MCF 10A (cell line): ENCODE measurements at regions not wholly inside any gene's neighbourhood (a gene's known extent, or its start where the extent isn't known, plus 50 kb on each side); places are given as distances from the start of the nearest gene placed in this dataset.

ENCODE experiments used
- BruUV-seq: library from RNA; stranded (reverse); fragments of 400-500 nt; replicated peaks from 2 replicates; lab custom pipeline; 2021; lab: Mats Ljungman, UMichigan
- CTCF ChIA-PET: fragments of 300-600 bp; sonication (Branson Sonifier 250); formaldehyde crosslinking; extraction: SDS; loops from one replicate; lab custom pipeline; 2021; ENCODE audit warnings: antibody characterized with exemption, inconsistent platforms; lab: Yijun Ruan, JAX
- POLR2A ChIA-PET: fragments of 300-600, 350-650 bp; sonication (Branson Sonifier 250); formaldehyde crosslinking; extraction: SDS; loops from one replicate; lab custom pipeline; 2020; ENCODE audit warnings: antibody characterized with exemption, inconsistent platforms; lab: Yijun Ruan, JAX
- DNase-seq: peaks from one replicate; pipeline ENCODE4 v3.0.0-alpha.2; 2018; ENCODE audit not compliant: unreplicated experiment
- H3K27ac Mint-ChIP-seq: one replicate; pipeline ENCODE4 v1.8.0; 2022; ENCODE audit warnings: mild to moderate bottlenecking, low read depth, mixed read lengths; ENCODE audit not compliant: unreplicated experiment
- H3K27me3 Mint-ChIP-seq: one replicate; pipeline ENCODE4 v1.8.0; 2022; ENCODE audit warnings: mixed read lengths; ENCODE audit not compliant: insufficient read depth, unreplicated experiment
- H3K36me3 Mint-ChIP-seq: one replicate; pipeline ENCODE4 v1.8.0; 2022; ENCODE audit warnings: mild to moderate bottlenecking, moderate library complexity, mixed read lengths; ENCODE audit not compliant: insufficient read depth, unreplicated experiment
- H3K4me1 Mint-ChIP-seq: one replicate; pipeline ENCODE4 v1.8.0; 2022; ENCODE audit warnings: mixed read lengths; ENCODE audit not compliant: insufficient read depth, unreplicated experiment
- H3K4me3 Mint-ChIP-seq: one replicate; pipeline ENCODE4 v1.8.0; 2022; ENCODE audit warnings: mild to moderate bottlenecking, moderate library complexity, mixed read lengths; ENCODE audit not compliant: unreplicated experiment
- H3K9me3 Mint-ChIP-seq: one replicate; pipeline ENCODE4 v1.8.0; 2022; ENCODE audit warnings: mixed read lengths; ENCODE audit not compliant: unreplicated experiment
- CTCF ChIP-seq: fragments of 200-600 bp; IDR thresholded peaks from one replicate; pipeline ENCODE4 v1.8.0; 2022; ENCODE audit warnings: antibody characterized with exemption, mild to moderate bottlenecking; ENCODE audit not compliant: unreplicated experiment
- intact Hi-C: fragments of 100-400 bp; cut with micrococcal nuclease; formaldehyde crosslinking; loops from 2 replicates; pipeline ENCODE4 v1.14.1; 2022

GRCh38 chr1:18008081-18008480 is 99.5 kb upstream of the IGSF21 start:
- TF ChIP-seq CTCF, result no peak
- intact Hi-C loops, result no loop called here
- CTCF ChIA-PET, result interaction anchor here (0.6 kb wide), 1 partner anchor 80 kb away, joined by 3 read pairs; no protein-coding TSS in a partner anchor
- Mint-ChIP-seq H3K4me1 (no peaks in the 10 kb centered on the region), H3K4me3 (no peak overlapping the region), H3K36me3 (peaks cover under 1% of the 10 kb centered on the region), H3K9me3 (no peaks in the 10 kb centered on the region), H3K27ac (no peak overlapping the region), H3K27me3 (peaks cover 59% of the 10 kb centered on the region)
- DNase-seq, result no peak
- POLR2A ChIA-PET, result no interaction called here
- no TSS peak for BruUV-seq

- TF ChIP-seq CTCF, result no peak
- Mint-ChIP-seq H3K9me3 (no peaks in the 10 kb centered on the region), H3K4me3 (no peak overlapping the region), H3K27ac (no peak overlapping the region), H3K36me3 (no peaks in the 10 kb centered on the region), H3K27me3 (peaks cover 53% of the 10 kb centered on the region), H3K4me1 (no peaks in the 10 kb centered on the region)
- DNase-seq, result no peak
- intact Hi-C loops, result no loop called here
- POLR2A ChIA-PET, result no interaction called here
- CTCF ChIA-PET, result interaction anchor here (0.6 kb wide), 1 partner anchor 299 kb away, joined by 3 read pairs; no protein-coding TSS in a partner anchor
- BruUV-seq, result no TSS peak
Measured at GRCh38 chr1:18009055-18009454, 98.5 kb upstream of the IGSF21 start.

GRCh38 chr1:18009478-18009961 is 98.1 kb upstream of the IGSF21 start:
- Mint-ChIP-seq H3K36me3 (no peaks in the 10 kb centered on the region), H3K27ac (no peak overlapping the region), H3K4me1 (no peaks in the 10 kb centered on the region), H3K4me3 (no peak overlapping the region), H3K27me3 (peaks cover 53% of the 10 kb centered on the region), H3K9me3 (no peaks in the 10 kb centered on the region)
- BruUV-seq, result no TSS peak
- CTCF ChIA-PET, result interaction anchor here (0.6 kb wide), 1 partner anchor 298 kb away, joined by 3 read pairs; no protein-coding TSS in a partner anchor
- no peak for DNase-seq
- intact Hi-C loops, result no loop called here
- POLR2A ChIA-PET, result no interaction called here
- no peak for TF ChIP-seq CTCF

GRCh38 chr1:18010408-18010807 is 97.2 kb upstream of the IGSF21 start:
- Mint-ChIP-seq H3K27me3 (peaks cover 53% of the 10 kb centered on the region), H3K4me3 (no peak overlapping the region), H3K9me3 (no peaks in the 10 kb centered on the region), H3K27ac (no peak overlapping the region), H3K36me3 (no peaks in the 10 kb centered on the region), H3K4me1 (no peaks in the 10 kb centered on the region)
- ChIA-PET POLR2A (no interaction called here), CTCF (no interaction called here)
- no TSS peak for BruUV-seq
- DNase-seq, result no peak
- no peak for TF ChIP-seq CTCF
- intact Hi-C loops, result no loop called here
